ENCODE measurements at regions not wholly inside any gene's neighbourhood (a gene's known extent, or its start where the extent isn't known, plus 50 kb on each side); places are given as distances from the start of the nearest gene placed in this dataset.

DNA sequence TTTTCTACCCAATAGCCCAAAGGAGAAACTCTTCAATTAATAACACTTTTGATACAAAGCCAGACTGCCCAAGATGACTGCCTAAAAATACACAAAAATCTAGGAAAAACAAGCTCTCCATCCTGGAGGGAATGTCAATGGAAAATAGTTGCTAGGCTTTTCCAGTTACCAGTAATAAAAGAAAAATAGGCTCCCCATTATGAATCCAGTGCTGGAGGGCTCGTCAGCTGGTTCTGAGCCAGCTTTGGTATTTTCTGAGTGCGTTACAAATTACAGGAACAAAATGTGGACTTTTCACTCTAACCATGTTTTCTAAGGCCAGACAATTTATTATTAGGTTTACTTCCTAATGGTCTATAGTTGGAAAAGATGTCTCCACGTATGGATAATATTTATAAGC is 414.5 kb downstream of the ACTL7B start (continued):
- TF ChIP-seq ZNF423 (tag by site-specific recombination; IDR thresholded peaks at IDR 0.05) (no peak), OSR2 (tag by site-specific recombination; IDR thresholded peaks at IDR 0.05) (no peak), ZNF311 (tag by site-specific recombination; IDR thresholded peaks at IDR 0.05; ENCODE audit: borderline replicate concordance) (no peak), KLF9 (tag by site-specific recombination; IDR thresholded peaks at IDR 0.05; ENCODE audit: low read depth) (no peak), ZNF274 (IDR thresholded peaks at IDR 0.05; ENCODE audit: low read length) (no peak), ZNF274 (tag by site-specific recombination; IDR thresholded peaks at IDR 0.05; ENCODE audit: borderline replicate concordance) (no peak), IKZF3 (tag by site-specific recombination; IDR thresholded peaks at IDR 0.05) (no peak), ZNF596 (tag by site-specific recombination; IDR thresholded peaks at IDR 0.05) (no peak), ZNF132 (tag by site-specific recombination; IDR thresholded peaks at IDR 0.05; ENCODE audit: borderline replicate concordance) (no peak)

- no peak for TF ChIP-seq ZNF133 (tag by site-specific recombination; IDR thresholded peaks at IDR 0.05)
- TF ChIP-seq ZFP69B (tag by site-specific recombination; IDR thresholded peaks at IDR 0.05) = no peak
- Histone ChIP-seq H3K36me3 (ENCODE audit: control insufficient read depth in 2 of 2, insufficient read depth in 1 of 2, low read length in 2 of 2) (no peaks in the 10 kb centered on the region), H3K9me3 (ENCODE audit: control insufficient read depth, insufficient read depth, low read depth, low read length) (no peaks in the 10 kb centered on the region), H3K27ac (ENCODE audit: extremely low read depth, low read depth, low read length) (no peak overlapping the region), H3K4me1 (ENCODE audit: control insufficient read depth, insufficient read depth, low read length) (peaks cover 3% of the 10 kb centered on the region; the same call in 1 of the 2 replicates), H3K4me3 (ENCODE audit: low read depth, low read length) (no peak overlapping the region)
- CTCF ChIA-PET = no interaction called here
- POLR2A ChIA-PET = no interaction called here
These were observed 415.8 kb downstream of the ACTL7B start for GRCh38 chr9:108439947-108440346.

- POLR2A ChIA-PET = no interaction called here
- no peaks in the 10 kb centered on the region for H3K4me1 ChIP-seq (ENCODE audit: control insufficient read depth, insufficient read depth, low read length)
- H3K4me3 ChIP-seq (ENCODE audit: low read depth, low read length) = no peak overlapping the region
- TF ChIP-seq KLF1 (tag by site-specific recombination; IDR thresholded peaks at IDR 0.05) = no peak
- TF ChIP-seq ELK4 (IDR thresholded peaks at IDR 0.05; ENCODE audit: borderline replicate concordance, low read depth, low read length) = no peak
- TF ChIP-seq PRDM1 (tag by site-specific recombination; IDR thresholded peaks at IDR 0.05) = no peak
- TF ChIP-seq ZNF362 (tag by site-specific recombination; IDR thresholded peaks at IDR 0.05) = no peak
- no peak for TF ChIP-seq ZXDB (tag by site-specific recombination; IDR thresholded peaks at IDR 0.05)
- no peak for TF ChIP-seq ZNF48 (tag by site-specific recombination; IDR thresholded peaks at IDR 0.05)
- no peak for TF ChIP-seq OVOL3 (tag by site-specific recombination; IDR thresholded peaks at IDR 0.05)
- no peak for TF ChIP-seq ZNF792 (tag by site-specific recombination; IDR thresholded peaks at IDR 0.05)
- TF ChIP-seq, protein P1, sequence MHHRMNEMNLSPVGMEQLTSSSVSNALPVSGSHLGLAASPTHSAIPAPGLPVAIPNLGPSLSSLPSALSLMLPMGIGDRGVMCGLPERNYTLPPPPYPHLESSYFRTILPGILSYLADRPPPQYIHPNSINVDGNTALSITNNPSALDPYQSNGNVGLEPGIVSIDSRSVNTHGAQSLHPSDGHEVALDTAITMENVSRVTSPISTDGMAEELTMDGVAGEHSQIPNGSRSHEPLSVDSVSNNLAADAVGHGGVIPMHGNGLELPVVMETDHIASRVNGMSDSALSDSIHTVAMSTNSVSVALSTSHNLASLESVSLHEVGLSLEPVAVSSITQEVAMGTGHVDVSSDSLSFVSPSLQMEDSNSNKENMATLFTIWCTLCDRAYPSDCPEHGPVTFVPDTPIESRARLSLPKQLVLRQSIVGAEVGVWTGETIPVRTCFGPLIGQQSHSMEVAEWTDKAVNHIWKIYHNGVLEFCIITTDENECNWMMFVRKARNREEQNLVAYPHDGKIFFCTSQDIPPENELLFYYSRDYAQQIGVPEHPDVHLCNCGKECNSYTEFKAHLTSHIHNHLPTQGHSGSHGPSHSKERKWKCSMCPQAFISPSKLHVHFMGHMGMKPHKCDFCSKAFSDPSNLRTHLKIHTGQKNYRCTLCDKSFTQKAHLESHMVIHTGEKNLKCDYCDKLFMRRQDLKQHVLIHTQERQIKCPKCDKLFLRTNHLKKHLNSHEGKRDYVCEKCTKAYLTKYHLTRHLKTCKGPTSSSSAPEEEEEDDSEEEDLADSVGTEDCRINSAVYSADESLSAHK (tag by site-specific recombination; IDR thresholded peaks at IDR 0.05) = no peak
- H3K9me3 ChIP-seq (ENCODE audit: control insufficient read depth, insufficient read depth, low read depth, low read length) = no peaks in the 10 kb centered on the region
- no peaks in the 10 kb centered on the region for H3K36me3 ChIP-seq (ENCODE audit: control insufficient read depth in 2 of 2, insufficient read depth in 1 of 2, low read length in 2 of 2)
- H3K27ac ChIP-seq (ENCODE audit: extremely low read depth, low read depth, low read length) = no peak overlapping the region
- CTCF ChIA-PET = no interaction called here
These were observed 418.1 kb downstream of the ACTL7B start for GRCh38 chr9:108437656-108438055.
